ENCODE measurements at regions not wholly inside any gene's neighbourhood (a gene's known extent, or its start where the extent isn't known, plus 50 kb on each side); places are given as distances from the start of the nearest gene placed in this dataset.

DNA sequence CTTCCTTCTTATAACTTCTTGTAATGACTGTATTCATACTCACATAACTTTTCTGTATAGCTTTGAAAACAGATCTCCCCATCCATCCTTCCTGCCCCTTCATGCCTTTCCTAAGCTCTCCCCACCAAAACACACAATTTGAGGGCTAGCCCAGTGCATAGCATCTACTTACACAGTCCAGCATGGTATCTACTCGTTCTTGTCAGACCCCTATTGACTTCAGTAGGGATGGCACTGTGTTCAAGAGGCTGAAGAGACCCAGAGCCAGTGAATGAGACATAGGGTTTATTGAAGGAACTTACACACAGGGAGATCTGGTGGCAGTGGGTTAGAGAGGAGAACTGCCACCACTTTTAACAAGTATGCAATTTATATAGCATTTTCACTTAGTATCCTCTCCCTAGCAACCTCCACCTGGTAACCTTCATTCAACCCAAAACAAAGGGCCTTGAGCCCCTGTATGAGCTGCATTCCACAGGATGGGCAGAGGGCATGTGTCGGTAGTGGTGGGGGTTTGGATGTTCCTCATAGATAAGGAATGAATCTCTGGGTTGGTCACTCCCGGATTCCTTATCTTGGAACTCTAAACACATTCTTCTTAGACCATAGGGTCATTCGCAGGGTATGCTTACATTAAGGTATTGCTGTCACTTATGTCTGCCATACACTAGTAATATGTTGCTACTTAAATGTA lies 64.9 kb upstream of the GNG12 start:
- Histone ChIP-seq H3K9me3 (no peaks in the 10 kb centered on the region), H3K27ac (ENCODE audit: low read length) (no peak overlapping the region), H3K4me1 (ENCODE audit: control insufficient read depth in 1 of 2, extremely low read depth in 1 of 2, insufficient read depth in 2 of 2, low read length in 2 of 2) (no peaks in the 10 kb centered on the region), H3K4me3 (ENCODE audit: control insufficient read depth in 1 of 2, extremely low read depth in 1 of 2, low read length in 1 of 2) (no peak overlapping the region), H3K27me3 (replicated peaks in 1 of 2; ENCODE audit: control insufficient read depth in 2 of 2, extremely low read depth in 1 of 2, insufficient read depth in 2 of 2, low read length in 1 of 2) (no peaks in the 10 kb centered on the region), H3K36me3 (ENCODE audit: control insufficient read depth in 2 of 2, extremely low read depth in 1 of 2, insufficient read depth in 1 of 2, low read length in 1 of 2) (no peaks in the 10 kb centered on the region)
- no peak for ATAC-seq (replicated peaks in 1 of 4)
- Mint-ChIP-seq H3K4me3 (no peak overlapping the region), H3K27ac (no peak overlapping the region), H3K9me3 (peaks cover 0 to 22% (median 9%) of the 10 kb centered on the region in 3 donors), H3K36me3 (no peaks in the 10 kb centered on the region), H3K4me1 (no peaks in the 10 kb centered on the region), H3K27me3 (peaks cover 14 to 17% of the 10 kb centered on the region in 2 donors)
- CTCF ChIA-PET, result no interaction called here
- POLR2A ChIA-PET, result no interaction called here
- no peak for DNase-seq
- no CpG with 5 or more reads among the region's 4 CpGs for WGBS (ENCODE audit: insufficient coverage)

- H3K27me3 Mint-ChIP-seq, result peaks cover 14 to 22% of the 10 kb centered on the region in 2 donors
- ChIA-PET CTCF (no interaction called here), POLR2A (no interaction called here)
- no peak overlapping the region for H3K4me3 ChIP-seq (ENCODE audit: control insufficient read depth in 1 of 2, extremely low read depth in 1 of 2, low read length in 1 of 2)
- DNase-seq (no peak), ATAC-seq (replicated peaks in 1 of 4) (no peak)
- H3K27ac ChIP-seq (ENCODE audit: low read length), result no peak overlapping the region
- no peaks in the 10 kb centered on the region for H3K36me3 ChIP-seq (ENCODE audit: control insufficient read depth in 2 of 2, extremely low read depth in 1 of 2, insufficient read depth in 1 of 2, low read length in 1 of 2)
- 29% methylated on average over 3 of the region's 9 CpGs for WGBS (ENCODE audit: insufficient coverage)
- H3K36me3 Mint-ChIP-seq, result no peaks in the 10 kb centered on the region
- H3K4me3 Mint-ChIP-seq, result no peak overlapping the region
- H3K4me1 Mint-ChIP-seq, result no peaks in the 10 kb centered on the region
- H3K9me3 ChIP-seq, result no peaks in the 10 kb centered on the region
- peaks cover 0 to 14% (median 5%) of the 10 kb centered on the region in 3 donors for H3K9me3 Mint-ChIP-seq
- H3K4me1 ChIP-seq (ENCODE audit: control insufficient read depth in 1 of 2, extremely low read depth in 1 of 2, insufficient read depth in 2 of 2, low read length in 2 of 2), result no peaks in the 10 kb centered on the region
- H3K27me3 ChIP-seq (replicated peaks in 1 of 2; ENCODE audit: control insufficient read depth in 2 of 2, extremely low read depth in 1 of 2, insufficient read depth in 2 of 2, low read length in 1 of 2), result no peaks in the 10 kb centered on the region
- H3K27ac Mint-ChIP-seq, result no peak overlapping the region
Measured at GRCh38 chr1:67897270-67897949, 64.1 kb upstream of the GNG12 start.

DNA sequence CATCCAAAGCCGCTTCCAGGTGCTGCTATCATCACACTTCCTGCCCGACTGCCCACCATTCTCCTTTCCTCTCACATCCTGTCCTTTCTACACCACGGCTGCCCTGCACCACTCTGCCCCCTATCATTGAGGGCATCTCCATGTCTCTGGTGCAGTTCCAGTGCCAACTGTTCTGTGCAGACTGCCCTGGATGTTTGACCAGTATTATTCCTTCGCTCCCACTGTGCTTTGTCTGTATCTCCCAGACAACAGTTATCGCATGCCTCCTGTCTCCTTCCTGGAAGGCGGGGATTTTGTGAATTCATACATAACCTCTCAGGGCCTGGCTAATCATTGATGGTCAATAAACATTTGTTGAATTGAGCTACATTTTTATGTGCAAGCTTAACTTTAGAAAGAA lies 63.6 kb upstream of the GNG12 start:
- CTCF ChIA-PET, result no interaction called here
- POLR2A ChIA-PET, result no interaction called here
- H3K9me3 Mint-ChIP-seq, result peaks cover 0 to 8% (median 4%) of the 10 kb centered on the region in 3 donors
- Histone ChIP-seq H3K4me3 (ENCODE audit: control insufficient read depth in 1 of 2, extremely low read depth in 1 of 2, low read length in 1 of 2) (no peak overlapping the region), H3K36me3 (ENCODE audit: control insufficient read depth in 2 of 2, extremely low read depth in 1 of 2, insufficient read depth in 1 of 2, low read length in 1 of 2) (no peaks in the 10 kb centered on the region), H3K9me3 (no peaks in the 10 kb centered on the region), H3K27me3 (replicated peaks in 1 of 2; ENCODE audit: control insufficient read depth in 2 of 2, extremely low read depth in 1 of 2, insufficient read depth in 2 of 2, low read length in 1 of 2) (no peaks in the 10 kb centered on the region), H3K27ac (ENCODE audit: low read length) (no peak overlapping the region), H3K4me1 (ENCODE audit: control insufficient read depth in 1 of 2, extremely low read depth in 1 of 2, insufficient read depth in 2 of 2, low read length in 2 of 2) (no peaks in the 10 kb centered on the region)
- no peaks in the 10 kb centered on the region for H3K4me1 Mint-ChIP-seq
- 68% methylated on average over 5 of the region's 6 CpGs for WGBS (ENCODE audit: insufficient coverage)
- no peak overlapping the region for H3K27ac Mint-ChIP-seq
- H3K4me3 Mint-ChIP-seq, result no peak overlapping the region
- no peaks in the 10 kb centered on the region for H3K36me3 Mint-ChIP-seq
- H3K27me3 Mint-ChIP-seq, result peaks cover 14 to 22% of the 10 kb centered on the region in 2 donors
- ATAC-seq (replicated peaks in 1 of 4), result no peak
- no peak for DNase-seq

DNA sequence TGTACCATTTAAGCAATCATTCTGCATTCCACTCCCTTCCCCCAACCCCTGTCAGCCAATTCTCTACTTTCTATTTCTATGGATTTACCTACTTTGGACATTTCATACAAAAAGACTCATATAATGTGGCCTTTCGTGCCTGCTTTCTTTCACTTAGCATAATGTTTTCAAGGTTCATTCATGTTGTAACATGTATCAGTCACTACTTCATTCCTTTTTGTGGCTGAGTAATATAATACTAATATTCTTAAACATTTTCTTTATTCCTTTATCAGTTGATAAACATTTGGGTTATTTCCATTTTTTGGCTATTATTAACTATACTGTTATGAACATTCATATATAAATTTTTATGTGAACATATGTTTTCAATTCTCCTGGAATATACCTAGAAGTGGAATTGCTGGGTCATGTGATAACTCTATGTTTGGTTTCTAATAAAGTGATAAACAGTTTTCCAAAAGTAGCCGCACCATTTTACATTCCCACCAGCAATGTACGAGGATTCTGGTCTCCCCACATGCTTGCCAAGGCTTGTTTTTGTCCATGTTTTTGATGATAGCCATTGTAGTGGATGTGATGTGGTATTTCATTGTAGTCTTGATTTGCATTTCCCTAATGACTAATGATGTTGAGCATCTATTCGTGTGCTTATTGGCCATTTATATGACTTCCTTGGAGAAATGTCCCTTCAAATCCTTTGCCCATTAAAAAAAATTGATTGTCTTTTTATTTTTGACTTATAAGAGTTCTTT lies 61.9 kb upstream of the GNG12 start:
- ChIA-PET POLR2A (no interaction called here), CTCF (no interaction called here)
- Histone ChIP-seq H3K27ac (ENCODE audit: low read length) (no peak overlapping the region), H3K9me3 (no peaks in the 10 kb centered on the region), H3K27me3 (replicated peaks in 1 of 2; ENCODE audit: control insufficient read depth in 2 of 2, extremely low read depth in 1 of 2, insufficient read depth in 2 of 2, low read length in 1 of 2) (no peaks in the 10 kb centered on the region), H3K4me3 (ENCODE audit: control insufficient read depth in 1 of 2, extremely low read depth in 1 of 2, low read length in 1 of 2) (no peak overlapping the region), H3K4me1 (ENCODE audit: control insufficient read depth in 1 of 2, extremely low read depth in 1 of 2, insufficient read depth in 2 of 2, low read length in 2 of 2) (no peaks in the 10 kb centered on the region), H3K36me3 (ENCODE audit: control insufficient read depth in 2 of 2, extremely low read depth in 1 of 2, insufficient read depth in 1 of 2, low read length in 1 of 2) (no peaks in the 10 kb centered on the region)
- H3K4me1 Mint-ChIP-seq, result no peaks in the 10 kb centered on the region
- DNase-seq, result no peak
- no peak overlapping the region for H3K27ac Mint-ChIP-seq
- no peak overlapping the region for H3K4me3 Mint-ChIP-seq
- peaks cover 0 to 7% (median 4%) of the 10 kb centered on the region in 3 donors for H3K9me3 Mint-ChIP-seq
- H3K27me3 Mint-ChIP-seq, result peaks cover 17 to 29% of the 10 kb centered on the region in 2 donors
- no CpG with 5 or more reads among the region's 4 CpGs for WGBS (ENCODE audit: insufficient coverage)
- ATAC-seq (replicated peaks in 1 of 4), result no peak
- no peaks in the 10 kb centered on the region for H3K36me3 Mint-ChIP-seq

DNA sequence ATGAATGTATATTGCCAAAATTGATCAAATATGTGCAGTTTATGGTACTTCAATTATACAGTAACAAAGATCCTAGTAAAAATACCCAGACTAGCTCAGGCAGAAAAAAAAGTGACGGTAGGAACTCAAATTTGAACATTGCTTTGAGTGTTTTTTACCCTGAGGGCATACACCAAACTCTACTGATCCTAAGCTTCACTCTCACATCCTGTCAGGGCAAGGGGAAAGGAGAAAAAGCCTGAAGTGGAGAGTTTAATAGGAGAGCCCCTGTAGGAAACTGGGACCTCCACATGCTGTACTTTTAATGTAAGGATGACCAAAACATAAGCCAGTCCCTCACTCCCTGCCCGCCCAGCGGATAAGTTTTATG lies 59.8 kb upstream of the GNG12 start:
- Histone ChIP-seq H3K4me3 (ENCODE audit: control insufficient read depth in 1 of 2, extremely low read depth in 1 of 2, low read length in 1 of 2) (no peak overlapping the region), H3K27me3 (replicated peaks in 1 of 2; ENCODE audit: control insufficient read depth in 2 of 2, extremely low read depth in 1 of 2, insufficient read depth in 2 of 2, low read length in 1 of 2) (peaks cover 0 to 2% of the 10 kb centered on the region in 2 experiments), H3K36me3 (ENCODE audit: control insufficient read depth in 2 of 2, extremely low read depth in 1 of 2, insufficient read depth in 1 of 2, low read length in 1 of 2) (no peaks in the 10 kb centered on the region), H3K9me3 (no peaks in the 10 kb centered on the region), H3K4me1 (ENCODE audit: control insufficient read depth in 1 of 2, extremely low read depth in 1 of 2, insufficient read depth in 2 of 2, low read length in 2 of 2) (no peaks in the 10 kb centered on the region), H3K27ac (ENCODE audit: low read length) (no peak overlapping the region)
- CTCF ChIA-PET, result no interaction called here
- no peaks in the 10 kb centered on the region for H3K9me3 Mint-ChIP-seq
- no peak overlapping the region for H3K4me3 Mint-ChIP-seq
- WGBS (ENCODE audit: insufficient coverage), result no CpG with 5 or more reads among the region's 3 CpGs
- H3K27ac Mint-ChIP-seq, result no peak overlapping the region
- DNase-seq, result no peak
- POLR2A ChIA-PET, result no interaction called here
- no peaks in the 10 kb centered on the region for H3K4me1 Mint-ChIP-seq
- H3K36me3 Mint-ChIP-seq, result no peaks in the 10 kb centered on the region
- H3K27me3 Mint-ChIP-seq, result peaks cover 14 to 26% of the 10 kb centered on the region in 2 donors
- no peak for ATAC-seq (replicated peaks in 1 of 4)

GRCh38 chr1:67892476-67893125 lies 59.3 kb upstream of the GNG12 start:
- WGBS (ENCODE audit: insufficient coverage), result 58% methylated on average over 2 of the region's 3 CpGs
- ATAC-seq (replicated peaks in 1 of 4), result no peak

More at GRCh38 chr1:67892476-67893125, 59.3 kb upstream of the GNG12 start:
- peaks cover 0 to 2% of the 10 kb centered on the region in 2 experiments for H3K27me3 ChIP-seq (replicated peaks in 1 of 2; ENCODE audit: control insufficient read depth in 2 of 2, extremely low read depth in 1 of 2, insufficient read depth in 2 of 2, low read length in 1 of 2)
- H3K9me3 ChIP-seq, result no peaks in the 10 kb centered on the region
- no peak for DNase-seq
- H3K4me1 Mint-ChIP-seq, result no peaks in the 10 kb centered on the region
- H3K4me3 Mint-ChIP-seq, result no peak overlapping the region
- no peak overlapping the region for H3K27ac Mint-ChIP-seq
- H3K27ac ChIP-seq (ENCODE audit: low read length), result no peak overlapping the region
- no peaks in the 10 kb centered on the region for H3K9me3 Mint-ChIP-seq
- CTCF ChIA-PET, result no interaction called here
- H3K4me3 ChIP-seq (ENCODE audit: control insufficient read depth in 1 of 2, extremely low read depth in 1 of 2, low read length in 1 of 2), result no peak overlapping the region
- H3K36me3 Mint-ChIP-seq, result no peaks in the 10 kb centered on the region
- no peaks in the 10 kb centered on the region for H3K36me3 ChIP-seq (ENCODE audit: control insufficient read depth in 2 of 2, extremely low read depth in 1 of 2, insufficient read depth in 1 of 2, low read length in 1 of 2)
- peaks cover 13 to 26% of the 10 kb centered on the region in 2 donors for H3K27me3 Mint-ChIP-seq
- POLR2A ChIA-PET, result no interaction called here
- no peaks in the 10 kb centered on the region for H3K4me1 ChIP-seq (ENCODE audit: control insufficient read depth in 1 of 2, extremely low read depth in 1 of 2, insufficient read depth in 2 of 2, low read length in 2 of 2)
